Esophagus squamous epithelium (tissue), 5 donors: ENCODE measurements at regions not wholly inside any gene's neighbourhood (a gene's known extent, or its start where the extent isn't known, plus 50 kb on each side); places are given as distances from the start of the nearest gene placed in this dataset.

ENCODE experiments used
- DNase-seq: peaks from one replicate; lab custom pipeline; 2025; lab: John Stamatoyannopoulos, UW
- H3K27ac ChIP-seq, 4 donors: fragments of 200-600 bp; sonication (generic); one replicate each; pipeline ENCODE4 v1.5.1; 2016 to 2019; ENCODE audit warnings: mild to moderate bottlenecking in 1 of 4
- H3K27me3 ChIP-seq, 4 donors: fragments of 200-600 bp; sonication (generic); 1 replicate in 3 of 4; 2 replicates in 1 of 4; pipeline versions ENCODE4 v1.5.1 to v1.6.0; 2017 to 2021; ENCODE audit warnings: antibody characterized with exemption in 1 of 4
- H3K36me3 ChIP-seq, 3 donors: fragments of 200-600 bp; sonication (generic); one replicate each; pipeline ENCODE4 v1.5.1; 2016 to 2019
- H3K4me1 ChIP-seq, 3 donors: fragments of 200-600 bp; sonication (generic); one replicate each; pipeline ENCODE4 v1.5.1; 2017 to 2019
- H3K4me3 ChIP-seq, 4 donors: fragments of 200-600 bp; sonication (generic); 1 replicate in 3 of 4; 2 replicates in 1 of 4; pipeline ENCODE4 v1.5.1; 2016 to 2019; ENCODE audit warnings: mild to moderate bottlenecking in 2 of 4, moderate library complexity in 1 of 4
- H3K9me3 ChIP-seq, 3 donors: fragments of 200-600 bp; sonication (generic); one replicate each; pipeline ENCODE4 v1.5.1; 2016 to 2019
- POLR2A ChIP-seq, 4 donors: fragments of 450-650 bp; IDR thresholded peaks; one replicate each; pipeline ENCODE4 v1.6.1; 2017; ENCODE audit warnings: antibody characterized with exemption in 4 of 4, mild to moderate bottlenecking in 4 of 4, moderate library complexity in 3 of 4
- WGBS, 2 donors: methylation state at CpG; one replicate each; pipeline ENCODE4 v1.1.5; 2018; 5-methylcytosine and 5-hydroxymethylcytosine counted together
- intact Hi-C: fragments of 100-400 bp; cut with DNase I; formaldehyde crosslinking; loops from one replicate; pipeline ENCODE4 v1.15.0; 2022
- TF ChIP-seq, protein P1 (sequence below), 6 experiments: fragments of 450-650 bp in 4 of 6; fragments of 200-600 bp in 2 of 6; sonication (generic) in 2 of 6; IDR thresholded peaks; one replicate each; pipeline ENCODE4 v1.5.1; 2016 to 2019; ENCODE audit warnings: antibody characterized with exemption in 6 of 6, mild to moderate bottlenecking in 4 of 6, moderate library complexity in 4 of 6
- donor health status: DM: yes; HTN: yes; CAD: no.

DNA sequence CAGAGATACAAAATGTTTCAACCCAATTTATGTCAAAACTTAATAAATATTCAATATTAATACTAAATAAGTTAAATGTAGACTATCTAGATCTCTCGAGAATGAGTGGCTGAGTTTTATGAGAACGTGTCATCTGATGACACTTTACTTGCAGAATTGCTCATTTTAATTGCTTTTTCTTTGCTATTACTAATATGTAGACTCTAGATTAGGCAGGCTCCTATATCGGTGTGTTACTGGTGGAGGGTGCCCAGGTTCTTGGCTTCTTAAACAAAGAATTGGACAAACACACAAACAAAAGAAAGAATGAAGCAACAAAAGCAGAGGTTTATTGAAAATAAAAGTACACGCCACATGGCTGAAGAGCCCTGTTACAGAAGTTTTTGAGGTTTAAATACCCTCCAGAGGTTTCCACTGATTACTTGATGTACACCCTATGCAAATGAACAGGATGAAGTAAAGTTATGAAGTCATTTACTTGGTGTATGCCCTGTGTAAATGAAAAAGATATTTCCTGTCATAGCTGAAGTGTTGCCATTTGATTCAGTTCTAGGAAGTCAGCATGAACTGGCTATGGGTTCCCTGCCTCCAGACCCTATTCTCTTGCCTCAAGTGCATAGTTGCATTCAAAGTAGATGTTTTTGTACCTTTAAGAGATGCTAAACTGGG lies 122.9 kb upstream of the ITGA4 start:
- Histone ChIP-seq H3K4me3 (no peak overlapping the region), H3K4me1 (no peaks in the 10 kb centered on the region), H3K36me3 (no peaks in the 10 kb centered on the region), H3K27me3 (no peaks in the 10 kb centered on the region), H3K9me3 (no peaks in the 10 kb centered on the region), H3K27ac (no peak overlapping the region)
- intact Hi-C loops: no loop called here
- no peak for DNase-seq
- TF ChIP-seq, protein P1, sequence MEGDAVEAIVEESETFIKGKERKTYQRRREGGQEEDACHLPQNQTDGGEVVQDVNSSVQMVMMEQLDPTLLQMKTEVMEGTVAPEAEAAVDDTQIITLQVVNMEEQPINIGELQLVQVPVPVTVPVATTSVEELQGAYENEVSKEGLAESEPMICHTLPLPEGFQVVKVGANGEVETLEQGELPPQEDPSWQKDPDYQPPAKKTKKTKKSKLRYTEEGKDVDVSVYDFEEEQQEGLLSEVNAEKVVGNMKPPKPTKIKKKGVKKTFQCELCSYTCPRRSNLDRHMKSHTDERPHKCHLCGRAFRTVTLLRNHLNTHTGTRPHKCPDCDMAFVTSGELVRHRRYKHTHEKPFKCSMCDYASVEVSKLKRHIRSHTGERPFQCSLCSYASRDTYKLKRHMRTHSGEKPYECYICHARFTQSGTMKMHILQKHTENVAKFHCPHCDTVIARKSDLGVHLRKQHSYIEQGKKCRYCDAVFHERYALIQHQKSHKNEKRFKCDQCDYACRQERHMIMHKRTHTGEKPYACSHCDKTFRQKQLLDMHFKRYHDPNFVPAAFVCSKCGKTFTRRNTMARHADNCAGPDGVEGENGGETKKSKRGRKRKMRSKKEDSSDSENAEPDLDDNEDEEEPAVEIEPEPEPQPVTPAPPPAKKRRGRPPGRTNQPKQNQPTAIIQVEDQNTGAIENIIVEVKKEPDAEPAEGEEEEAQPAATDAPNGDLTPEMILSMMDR (IDR thresholded peaks at IDR 0.05): no peak
- no peak for TF ChIP-seq POLR2A (IDR thresholded peaks at IDR 0.05)
- 58 to 76% methylated on average over 4 of the region's 4 CpGs for WGBS, 2 donors

DNA sequence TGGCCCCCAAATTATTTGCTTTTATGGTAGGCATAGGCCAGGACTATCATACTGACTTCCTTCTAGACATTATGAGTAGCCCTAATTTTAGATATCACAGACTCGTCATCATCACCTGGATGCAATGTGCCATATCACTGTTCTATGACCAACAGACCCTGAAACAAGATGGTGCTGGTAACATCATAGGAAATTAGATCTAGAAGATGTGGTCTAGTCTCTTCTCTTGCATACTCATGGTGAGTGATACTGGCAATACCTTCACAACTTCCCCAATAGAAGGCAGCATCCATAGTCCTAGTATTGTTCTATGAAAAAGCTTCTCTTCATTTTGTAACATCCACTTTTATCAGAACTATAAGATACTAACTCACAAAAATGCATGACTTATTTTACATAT lies 116.3 kb upstream of the ITGA4 start:
- H3K27me3 ChIP-seq: no peaks in the 10 kb centered on the region
- H3K36me3 ChIP-seq: no peaks in the 10 kb centered on the region
- no peaks in the 10 kb centered on the region for H3K4me1 ChIP-seq
- no peak for DNase-seq
- intact Hi-C loops: no loop called here
- TF ChIP-seq POLR2A (IDR thresholded peaks at IDR 0.05): no peak
- TF ChIP-seq, protein P1 (IDR thresholded peaks at IDR 0.05): no peak
- H3K9me3 ChIP-seq: no peaks in the 10 kb centered on the region
- no peak overlapping the region for H3K27ac ChIP-seq
- 57 to 58% methylated on average over 1 of the region's 1 CpG for WGBS, 2 donors
- H3K4me3 ChIP-seq: no peak overlapping the region

DNA sequence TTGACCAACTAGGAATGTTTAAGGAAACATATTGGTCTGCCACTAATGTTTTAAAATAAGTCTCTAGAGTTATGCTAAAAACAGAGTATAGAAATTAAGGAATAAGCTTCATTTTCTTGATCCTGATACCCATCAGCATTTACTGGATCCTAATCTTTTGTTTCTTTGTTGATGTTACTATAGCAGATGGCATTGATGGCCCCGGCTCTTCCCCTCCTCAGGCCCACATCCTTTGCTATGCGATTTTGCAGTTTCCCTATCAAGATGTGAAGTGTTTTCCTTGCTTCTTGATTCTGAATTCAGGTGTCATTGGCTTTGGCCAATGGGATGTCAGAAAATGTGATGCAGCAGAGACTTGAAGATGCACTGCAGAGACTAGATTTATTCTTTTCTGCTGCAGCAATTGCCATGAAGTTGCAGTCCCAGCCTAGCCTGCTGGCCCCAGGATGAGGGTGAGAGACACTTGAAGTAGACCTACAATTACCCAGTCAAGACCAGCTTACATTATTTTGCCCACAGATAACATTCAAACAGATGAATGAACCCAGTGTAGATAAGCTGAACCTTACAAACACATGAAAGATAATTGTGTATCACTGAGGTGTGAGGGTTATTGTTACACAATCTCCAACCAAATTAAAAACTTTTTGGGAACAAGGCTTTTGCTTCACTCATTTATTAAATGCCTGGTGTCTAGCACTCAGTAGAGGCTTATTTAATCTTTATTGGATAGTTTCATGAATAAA lies 115.2 kb upstream of the ITGA4 start:
- WGBS, 2 donors: 81 to 86% methylated on average over 2 of the region's 2 CpGs
- no peaks in the 10 kb centered on the region for H3K36me3 ChIP-seq
- H3K9me3 ChIP-seq: no peaks in the 10 kb centered on the region
- TF ChIP-seq, protein P1 (IDR thresholded peaks at IDR 0.05): no peak
- no peak for TF ChIP-seq POLR2A (IDR thresholded peaks at IDR 0.05)
- H3K4me3 ChIP-seq: no peak overlapping the region
- H3K27me3 ChIP-seq: no peaks in the 10 kb centered on the region
- no peaks in the 10 kb centered on the region for H3K4me1 ChIP-seq
- no peak overlapping the region for H3K27ac ChIP-seq
- intact Hi-C loops: no loop called here
- DNase-seq: no peak

DNA sequence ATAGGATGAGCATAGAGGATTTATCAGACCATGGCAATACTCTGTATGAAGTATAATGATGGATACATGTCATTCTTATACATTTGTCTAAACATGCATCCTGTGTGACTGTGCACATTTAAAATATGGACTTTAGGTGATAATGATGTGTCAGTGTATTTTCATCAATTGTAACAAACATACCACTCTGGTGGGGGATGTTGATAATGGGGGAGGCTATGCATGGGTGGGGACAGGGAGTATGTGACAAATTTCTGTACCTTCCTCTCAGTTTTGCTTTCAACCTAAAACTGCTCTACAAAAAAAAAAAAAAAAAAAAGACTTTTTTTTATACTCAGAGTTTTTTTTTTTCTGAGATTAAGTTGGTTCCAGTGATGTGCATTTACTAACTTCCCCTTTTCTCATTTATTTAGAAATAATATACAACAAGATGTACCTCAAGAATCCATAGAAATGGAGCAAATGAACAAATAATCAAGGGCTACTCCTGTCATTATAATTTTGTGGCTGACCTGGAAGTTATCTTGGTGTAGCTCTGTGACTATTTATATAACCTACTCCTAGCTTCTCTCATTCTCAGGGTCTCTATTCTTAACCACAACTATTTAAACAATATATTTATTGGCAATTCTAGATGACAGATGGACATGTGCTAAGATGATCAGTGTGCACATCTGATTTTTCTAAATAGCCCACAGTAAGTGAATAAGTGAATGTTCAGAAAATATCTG lies 108.9 kb upstream of the ITGA4 start:
- H3K27me3 ChIP-seq: no peaks in the 10 kb centered on the region
- no peaks in the 10 kb centered on the region for H3K4me1 ChIP-seq
- no peaks in the 10 kb centered on the region for H3K9me3 ChIP-seq
- intact Hi-C loops: no loop called here
- no peaks in the 10 kb centered on the region for H3K36me3 ChIP-seq
- H3K4me3 ChIP-seq: no peak overlapping the region
- DNase-seq: no peak
- TF ChIP-seq POLR2A (IDR thresholded peaks at IDR 0.05): no peak
- TF ChIP-seq, protein P1 (IDR thresholded peaks at IDR 0.05): no peak
- no peak overlapping the region for H3K27ac ChIP-seq

DNA sequence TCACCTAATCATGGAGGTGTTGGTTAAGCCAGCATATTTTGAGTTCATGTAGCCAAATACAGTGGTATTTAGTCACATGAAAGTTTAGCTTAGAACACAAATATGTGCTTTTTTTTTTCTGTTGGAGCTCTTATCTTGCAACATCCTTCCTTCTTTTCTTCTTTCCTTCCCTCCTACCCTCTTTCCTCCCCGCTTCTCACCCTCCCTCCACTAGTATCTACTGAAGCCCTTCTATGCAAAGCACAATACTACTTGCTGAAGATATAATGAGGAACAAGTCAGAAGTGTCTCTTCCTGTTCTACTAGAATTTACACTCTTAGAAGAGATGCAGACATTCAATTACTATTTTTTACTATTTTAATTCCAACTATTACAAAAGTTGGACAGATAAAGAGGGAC lies 105.0 kb upstream of the ITGA4 start:
- H3K36me3 ChIP-seq: no peaks in the 10 kb centered on the region
- TF ChIP-seq POLR2A (IDR thresholded peaks at IDR 0.05): no peak
- TF ChIP-seq, protein P1 (IDR thresholded peaks at IDR 0.05): no peak
- no peak overlapping the region for H3K27ac ChIP-seq
- H3K4me1 ChIP-seq: no peaks in the 10 kb centered on the region
- no peak overlapping the region for H3K4me3 ChIP-seq
- intact Hi-C loops: no loop called here
- 50 to 80% methylated on average over 1 of the region's 1 CpG for WGBS, 2 donors
- DNase-seq: no peak
- H3K9me3 ChIP-seq: no peaks in the 10 kb centered on the region
- no peaks in the 10 kb centered on the region for H3K27me3 ChIP-seq
